ENCODE measurements at regions not wholly inside any gene's neighbourhood (a gene's known extent, or its start where the extent isn't known, plus 50 kb on each side); places are given as distances from the start of the nearest gene placed in this dataset.

- no peak for DNase-seq
Observed at GRCh38 chr5:68352166-68352565, 136.6 kb downstream of the PIK3R1 start.

GRCh38 chr5:68353605-68354004 lies 138.0 kb downstream of the PIK3R1 start:
- no peak for DNase-seq

- DNase-seq, result no peak
Observed at GRCh38 chr5:68354315-68354714, 138.8 kb downstream of the PIK3R1 start.

- no peak for DNase-seq
Observed at GRCh38 chr5:68356216-68356615, 140.7 kb downstream of the PIK3R1 start.

GRCh38 chr5:68356623-68357022 lies 141.1 kb downstream of the PIK3R1 start:
- no peak for DNase-seq

GRCh38 chr5:68359699-68360098 lies 144.1 kb downstream of the PIK3R1 start:
- DNase-seq, result no peak

GRCh38 chr5:68362331-68362730 lies 146.8 kb downstream of the PIK3R1 start:
- DNase-seq, result no peak

GRCh38 chr5:68365889-68366288 lies 150.3 kb downstream of the PIK3R1 start:
- DNase-seq, result no peak

- no peak for DNase-seq
Observed at GRCh38 chr5:68367287-68367686, 151.7 kb downstream of the PIK3R1 start.

- no peak for DNase-seq
Observed at GRCh38 chr5:68367717-68368116, 152.2 kb downstream of the PIK3R1 start.

GRCh38 chr5:68368311-68369022 lies 152.9 kb downstream of the PIK3R1 start:
- no peak for DNase-seq

GRCh38 chr5:68369023-68369359 lies 153.4 kb downstream of the PIK3R1 start:
- peak in 1 of 2 experiments; percentile 26 for DNase-seq

- DNase-seq, result no peak
Observed at GRCh38 chr5:68369457-68370125, 154.0 kb downstream of the PIK3R1 start.

GRCh38 chr5:68370196-68370595 lies 154.6 kb downstream of the PIK3R1 start:
- DNase-seq, result no peak

GRCh38 chr5:68371607-68372006 lies 156.1 kb downstream of the PIK3R1 start:
- DNase-seq, result no peak

- DNase-seq, result no peak
Observed at GRCh38 chr5:68372161-68372560, 156.6 kb downstream of the PIK3R1 start.

- DNase-seq, result no peak
Observed at GRCh38 chr5:68373050-68373449, 157.5 kb downstream of the PIK3R1 start.

- DNase-seq, result no peak
Observed at GRCh38 chr5:68374796-68375518, 159.4 kb downstream of the PIK3R1 start.

- no peak for DNase-seq
Observed at GRCh38 chr5:68375540-68375939, 160.0 kb downstream of the PIK3R1 start.

- DNase-seq, result no peak
Observed at GRCh38 chr5:68376935-68377334, 161.4 kb downstream of the PIK3R1 start.

GRCh38 chr5:68377733-68378132 lies 162.2 kb downstream of the PIK3R1 start:
- no peak for DNase-seq

- DNase-seq, result peak; percentile 72 to 84
Observed at GRCh38 chr5:68378204-68378820, 162.8 kb downstream of the PIK3R1 start.

GRCh38 chr5:68379275-68380036 lies 163.9 kb downstream of the PIK3R1 start:
- DNase-seq, result no peak
